ENCODE measurements at regions not wholly inside any gene's neighbourhood (a gene's known extent, or its start where the extent isn't known, plus 50 kb on each side); places are given as distances from the start of the nearest gene placed in this dataset.

- TF ChIP-seq, protein P1, sequence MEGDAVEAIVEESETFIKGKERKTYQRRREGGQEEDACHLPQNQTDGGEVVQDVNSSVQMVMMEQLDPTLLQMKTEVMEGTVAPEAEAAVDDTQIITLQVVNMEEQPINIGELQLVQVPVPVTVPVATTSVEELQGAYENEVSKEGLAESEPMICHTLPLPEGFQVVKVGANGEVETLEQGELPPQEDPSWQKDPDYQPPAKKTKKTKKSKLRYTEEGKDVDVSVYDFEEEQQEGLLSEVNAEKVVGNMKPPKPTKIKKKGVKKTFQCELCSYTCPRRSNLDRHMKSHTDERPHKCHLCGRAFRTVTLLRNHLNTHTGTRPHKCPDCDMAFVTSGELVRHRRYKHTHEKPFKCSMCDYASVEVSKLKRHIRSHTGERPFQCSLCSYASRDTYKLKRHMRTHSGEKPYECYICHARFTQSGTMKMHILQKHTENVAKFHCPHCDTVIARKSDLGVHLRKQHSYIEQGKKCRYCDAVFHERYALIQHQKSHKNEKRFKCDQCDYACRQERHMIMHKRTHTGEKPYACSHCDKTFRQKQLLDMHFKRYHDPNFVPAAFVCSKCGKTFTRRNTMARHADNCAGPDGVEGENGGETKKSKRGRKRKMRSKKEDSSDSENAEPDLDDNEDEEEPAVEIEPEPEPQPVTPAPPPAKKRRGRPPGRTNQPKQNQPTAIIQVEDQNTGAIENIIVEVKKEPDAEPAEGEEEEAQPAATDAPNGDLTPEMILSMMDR (IDR thresholded peaks at IDR 0.05) = no peak
- no peak overlapping the region for H3K4me3 Mint-ChIP-seq (ENCODE audit: unreplicated experiment)
- no peaks in the 10 kb centered on the region for H3K27me3 Mint-ChIP-seq (ENCODE audit: low read depth)
- no peaks in the 10 kb centered on the region for H3K36me3 Mint-ChIP-seq (ENCODE audit: low read depth)
- DNase-seq (ENCODE audit: low spot score) = no peak
- no peak overlapping the region for H3K27ac Mint-ChIP-seq (ENCODE audit: unreplicated experiment)
- peaks cover 19% of the 10 kb centered on the region for H3K4me1 Mint-ChIP-seq (ENCODE audit: low read depth)
- no peaks in the 10 kb centered on the region for H3K9me3 Mint-ChIP-seq (ENCODE audit: low read depth)
Observed at GRCh38 chr5:74504463-74504862, 136.1 kb downstream of the ENC1 start.

DNA sequence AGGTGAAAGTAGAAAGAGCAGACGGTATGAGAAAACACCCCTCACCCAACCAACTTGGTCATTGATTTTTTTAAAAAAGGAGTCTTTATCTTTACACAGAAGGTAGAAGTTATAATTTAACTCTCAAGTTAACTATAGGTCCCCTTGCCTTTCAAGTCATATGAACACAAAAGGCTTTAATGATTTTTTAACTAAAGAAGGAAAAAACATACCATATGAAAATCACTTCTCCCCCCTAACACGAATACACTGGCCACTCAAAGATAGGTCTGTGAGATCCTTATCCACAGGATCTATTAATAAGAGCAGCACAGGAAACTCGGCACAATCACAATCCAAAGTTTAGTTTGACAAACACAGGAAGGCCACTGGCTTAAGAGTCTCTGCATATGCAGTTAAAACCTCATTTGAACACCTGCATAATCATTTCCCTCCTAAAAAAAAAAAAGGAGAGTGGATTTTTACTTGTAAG lies 138.0 kb downstream of the ENC1 start:
- Mint-ChIP-seq H3K9me3 (ENCODE audit: low read depth) (no peaks in the 10 kb centered on the region), H3K4me3 (ENCODE audit: unreplicated experiment) (no peak overlapping the region), H3K36me3 (ENCODE audit: low read depth) (no peaks in the 10 kb centered on the region), H3K27ac (ENCODE audit: unreplicated experiment) (no peak overlapping the region), H3K27me3 (ENCODE audit: low read depth) (no peaks in the 10 kb centered on the region), H3K4me1 (ENCODE audit: low read depth) (peaks cover 20% of the 10 kb centered on the region)
- TF ChIP-seq, protein P1 (IDR thresholded peaks at IDR 0.05) = no peak
- no peak for DNase-seq (ENCODE audit: low spot score)

DNA sequence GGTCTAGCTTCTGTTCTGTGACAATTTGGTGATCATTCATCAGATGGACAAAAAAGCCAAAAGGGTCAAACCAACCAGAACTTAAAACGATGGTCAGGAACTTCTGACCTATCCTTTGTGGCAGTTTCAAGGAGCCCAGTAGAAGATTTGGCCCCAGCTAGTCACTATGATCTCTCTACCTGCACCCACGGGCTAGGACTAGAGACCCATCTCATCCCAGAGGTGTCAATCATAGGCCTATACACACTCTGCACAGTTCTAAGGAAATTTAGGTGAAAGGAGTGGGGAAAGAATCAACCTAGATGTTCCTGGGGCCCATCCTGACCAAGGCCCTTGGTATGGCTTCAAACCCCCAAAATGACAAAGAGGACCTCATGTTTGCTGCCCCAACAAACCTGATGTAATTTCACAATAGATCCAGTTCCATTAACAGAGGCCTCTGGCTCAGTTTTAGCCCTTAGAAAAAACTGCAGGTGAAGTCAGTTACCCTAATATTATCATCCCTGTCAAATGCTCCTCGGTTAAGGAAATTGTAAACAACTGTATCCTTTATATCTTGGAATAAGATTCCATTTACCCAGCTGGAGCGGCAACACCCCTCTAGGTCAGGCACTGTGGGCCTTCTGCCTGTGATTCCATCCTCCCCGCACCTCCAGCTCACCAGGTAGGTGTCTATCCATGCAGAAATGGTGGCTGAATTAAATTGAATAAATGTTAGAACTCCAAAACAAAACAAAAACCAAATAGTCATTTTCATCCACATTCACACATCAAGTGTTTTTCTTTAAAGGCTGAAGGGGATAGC lies 138.7 kb downstream of the ENC1 start:
- no peak overlapping the region for H3K4me3 Mint-ChIP-seq (ENCODE audit: unreplicated experiment)
- TF ChIP-seq, protein P1 (IDR thresholded peaks at IDR 0.05) = no peak
- no peak overlapping the region for H3K27ac Mint-ChIP-seq (ENCODE audit: unreplicated experiment)
- H3K9me3 Mint-ChIP-seq (ENCODE audit: low read depth) = no peaks in the 10 kb centered on the region
- H3K36me3 Mint-ChIP-seq (ENCODE audit: low read depth) = no peaks in the 10 kb centered on the region
- H3K27me3 Mint-ChIP-seq (ENCODE audit: low read depth) = no peaks in the 10 kb centered on the region
- DNase-seq (ENCODE audit: low spot score) = no peak
- H3K4me1 Mint-ChIP-seq (ENCODE audit: low read depth) = peaks cover 20% of the 10 kb centered on the region

DNA sequence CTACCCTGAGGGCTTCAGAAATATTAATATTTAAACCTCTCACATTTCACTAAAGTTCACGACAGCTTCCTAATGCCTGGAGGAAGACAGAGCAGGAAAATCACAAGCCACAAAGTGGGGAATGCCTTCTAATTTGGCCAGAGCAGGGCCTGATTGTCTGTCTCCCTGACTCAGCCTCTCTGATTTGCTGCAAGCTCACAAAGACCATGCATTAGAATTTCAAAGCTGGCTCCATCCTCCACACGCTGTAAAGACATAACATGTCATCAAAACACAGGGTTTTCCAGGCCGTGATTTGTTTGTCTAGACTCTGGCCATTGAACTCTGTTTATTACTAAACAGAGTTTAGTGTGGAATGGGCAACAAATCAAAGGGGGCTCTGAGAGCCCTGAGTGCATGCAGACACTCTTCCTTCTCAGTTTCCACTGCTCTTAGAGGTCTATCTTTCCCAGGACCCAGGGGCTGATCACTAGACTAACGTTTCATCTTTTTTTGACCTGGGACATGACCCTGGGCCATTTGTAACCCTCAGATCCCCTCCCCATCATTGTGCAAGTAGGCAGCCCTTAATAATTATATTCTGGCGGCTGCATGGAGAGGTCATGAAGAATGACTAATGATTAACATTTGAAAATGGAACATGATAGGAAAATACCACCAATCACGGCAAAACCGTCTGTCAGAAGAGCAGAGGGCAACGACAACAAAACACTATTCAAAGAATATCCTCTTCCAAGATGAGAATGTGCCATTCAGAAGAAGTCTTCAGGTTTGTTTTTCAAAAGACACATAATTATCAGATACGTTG lies 140.2 kb downstream of the ENC1 start:
- Mint-ChIP-seq H3K4me3 (ENCODE audit: unreplicated experiment) (no peak overlapping the region), H3K36me3 (ENCODE audit: low read depth) (no peaks in the 10 kb centered on the region), H3K9me3 (ENCODE audit: low read depth) (no peaks in the 10 kb centered on the region), H3K27ac (ENCODE audit: unreplicated experiment) (no peak overlapping the region), H3K27me3 (ENCODE audit: low read depth) (no peaks in the 10 kb centered on the region), H3K4me1 (ENCODE audit: low read depth) (peaks cover 12% of the 10 kb centered on the region)
- no peak for DNase-seq (ENCODE audit: low spot score)
- TF ChIP-seq, protein P1 (IDR thresholded peaks at IDR 0.05) = no peak

DNA sequence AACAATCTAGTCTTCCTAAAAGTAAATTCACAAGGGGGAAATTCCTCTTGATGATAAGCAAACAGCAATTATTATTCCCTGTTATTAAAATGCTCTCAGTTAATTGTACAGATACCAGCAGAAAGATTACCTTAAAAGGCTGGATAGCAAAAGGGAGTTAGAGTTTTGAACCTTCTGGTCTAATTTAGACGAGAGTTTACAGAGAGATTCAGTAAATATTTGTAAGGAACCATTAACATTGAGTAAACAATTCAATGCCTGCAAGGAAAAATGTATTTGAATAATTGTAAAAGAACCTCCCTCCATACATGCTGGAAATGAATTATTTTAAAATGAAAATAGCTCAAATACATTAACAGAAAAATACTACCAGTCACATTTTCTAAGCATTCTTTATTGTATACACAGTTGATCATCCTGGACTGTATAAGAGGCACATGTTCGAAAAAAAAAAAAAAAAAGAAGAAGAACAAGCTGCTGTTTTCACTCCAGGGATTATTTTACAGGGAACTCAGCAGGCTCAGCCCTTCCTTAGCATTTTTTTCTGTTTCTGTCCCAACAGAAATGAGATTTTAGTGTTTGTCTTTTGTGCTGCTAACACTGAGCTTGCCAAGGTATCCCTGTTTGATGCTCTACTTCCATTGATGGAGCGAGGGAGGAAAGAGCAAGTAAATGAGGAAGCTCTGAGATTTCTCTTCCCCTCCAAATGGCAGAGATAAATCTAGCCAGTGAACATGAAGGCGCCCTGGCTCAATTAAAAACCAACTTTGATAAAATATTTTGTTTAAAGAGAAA lies 141.1 kb downstream of the ENC1 start:
- no peaks in the 10 kb centered on the region for H3K9me3 Mint-ChIP-seq (ENCODE audit: low read depth)

More for the DNA sequence above, 141.1 kb downstream of the ENC1 start:
- Mint-ChIP-seq H3K27ac (ENCODE audit: unreplicated experiment) (no peak overlapping the region), H3K4me1 (ENCODE audit: low read depth) (peaks cover 12% of the 10 kb centered on the region), H3K27me3 (ENCODE audit: low read depth) (no peaks in the 10 kb centered on the region), H3K36me3 (ENCODE audit: low read depth) (no peaks in the 10 kb centered on the region), H3K4me3 (ENCODE audit: unreplicated experiment) (no peak overlapping the region)
- TF ChIP-seq, protein P1 (IDR thresholded peaks at IDR 0.05) = no peak
- DNase-seq (ENCODE audit: low spot score) = no peak
